ENCODE measurements at regions not wholly inside any gene's neighbourhood (a gene's known extent, or its start where the extent isn't known, plus 50 kb on each side); places are given as distances from the start of the nearest gene placed in this dataset.

DNA sequence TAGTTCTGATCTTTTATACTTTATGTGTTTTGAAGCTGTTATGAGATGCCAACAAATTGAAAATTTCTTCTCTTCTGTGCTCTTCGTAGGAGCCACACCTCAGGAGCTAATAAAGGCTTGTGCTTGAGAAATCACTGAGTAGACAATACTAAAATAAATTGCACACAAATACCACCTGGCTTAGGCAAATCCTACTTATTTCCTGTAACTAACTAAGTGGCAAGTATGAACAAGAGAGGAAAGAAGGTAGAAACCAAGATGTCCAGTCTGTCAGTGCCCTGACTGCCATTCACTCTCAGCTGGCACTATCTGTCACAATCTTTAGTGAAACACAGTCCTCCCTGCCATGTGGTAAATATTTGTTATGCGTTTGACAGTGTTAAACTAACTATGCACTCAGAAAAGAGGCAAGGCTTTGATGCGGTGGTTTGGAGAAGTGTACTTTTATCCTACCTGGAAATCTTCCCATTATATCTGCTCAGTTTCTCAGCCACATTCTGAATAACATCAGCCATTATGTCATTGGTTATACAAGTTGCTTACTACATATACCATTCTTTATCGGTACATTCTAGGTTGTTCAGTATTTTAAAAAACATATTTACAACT lies 293.4 kb upstream of the VWC2 start:
- TF ChIP-seq, protein P1, sequence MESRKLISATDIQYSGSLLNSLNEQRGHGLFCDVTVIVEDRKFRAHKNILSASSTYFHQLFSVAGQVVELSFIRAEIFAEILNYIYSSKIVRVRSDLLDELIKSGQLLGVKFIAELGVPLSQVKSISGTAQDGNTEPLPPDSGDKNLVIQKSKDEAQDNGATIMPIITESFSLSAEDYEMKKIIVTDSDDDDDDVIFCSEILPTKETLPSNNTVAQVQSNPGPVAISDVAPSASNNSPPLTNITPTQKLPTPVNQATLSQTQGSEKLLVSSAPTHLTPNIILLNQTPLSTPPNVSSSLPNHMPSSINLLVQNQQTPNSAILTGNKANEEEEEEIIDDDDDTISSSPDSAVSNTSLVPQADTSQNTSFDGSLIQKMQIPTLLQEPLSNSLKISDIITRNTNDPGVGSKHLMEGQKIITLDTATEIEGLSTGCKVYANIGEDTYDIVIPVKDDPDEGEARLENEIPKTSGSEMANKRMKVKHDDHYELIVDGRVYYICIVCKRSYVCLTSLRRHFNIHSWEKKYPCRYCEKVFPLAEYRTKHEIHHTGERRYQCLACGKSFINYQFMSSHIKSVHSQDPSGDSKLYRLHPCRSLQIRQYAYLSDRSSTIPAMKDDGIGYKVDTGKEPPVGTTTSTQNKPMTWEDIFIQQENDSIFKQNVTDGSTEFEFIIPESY (IDR thresholded peaks at IDR 0.05; ENCODE audit: extremely low read depth, insufficient replicate concordance, low read length) = no peak
- TF ChIP-seq TCF7L2 (IDR thresholded peaks at IDR 0.05; ENCODE audit: borderline replicate concordance, extremely low read depth, insufficient read depth, insufficient read length) = no peak
- TF ChIP-seq POLR2AphosphoS5 (IDR thresholded peaks at IDR 0.05; ENCODE audit: low read depth, low read length) = no peak
- H3K4me3 ChIP-seq (replicated peaks in 1 of 2; ENCODE audit: low read depth in 1 of 2, low read length in 2 of 2) = no peak overlapping the region
- no TSS peak for BruUV-seq (replicated peaks)
- no peaks in the 10 kb centered on the region for H3K79me2 ChIP-seq (ENCODE audit: insufficient read depth, low read length)
- ChIA-PET POLR2A (no interaction called here), CTCF (no interaction called here), RAD21 (ENCODE audit: low non-redundant PET in 1 of 2, low total read pairs in 2 of 2, uncharacterized antibody in 2 of 2, unreplicated experiment in 2 of 2) (no interaction called here)
- no peak overlapping the region for H3K4me2 ChIP-seq (ENCODE audit: low read length)
- no peak overlapping the region for H3K9ac ChIP-seq (ENCODE audit: low read length)
- DNase-seq (ENCODE audit: low read depth, low spot score) (no peak), ATAC-seq (no peak)
- H4K20me1 ChIP-seq (ENCODE audit: insufficient read depth) = no peaks in the 10 kb centered on the region
- H2AFZ ChIP-seq (ENCODE audit: low read depth, low read length, poor library complexity, severe bottlenecking) = no peak overlapping the region
- no peak overlapping the region for H3K27ac ChIP-seq (ENCODE audit: low read depth, low read length)
- intact Hi-C loops (cut with micrococcal nuclease) = no loop called here
- H3K4me1 ChIP-seq (ENCODE audit: control insufficient read depth in 1 of 2, insufficient read depth in 2 of 2, low read length in 2 of 2) = no peaks in the 10 kb centered on the region
- H3K27me3 ChIP-seq (ENCODE audit: insufficient read depth, low read length) = no peaks in the 10 kb centered on the region
- H3K36me3 ChIP-seq (ENCODE audit: control insufficient read depth in 1 of 2, insufficient read depth in 2 of 2, low read length in 2 of 2) = no peaks in the 10 kb centered on the region
- peaks cover 9 to 33% of the 10 kb centered on the region in 2 experiments; a peak in 2 of 4 replicates for H3K9me3 ChIP-seq (ENCODE audit: control insufficient read depth in 1 of 2, insufficient read depth in 1 of 2, low read depth in 1 of 2, low read length in 2 of 2)
- H3K9me2 ChIP-seq (ENCODE audit: insufficient read depth) = no peaks in the 10 kb centered on the region

DNA sequence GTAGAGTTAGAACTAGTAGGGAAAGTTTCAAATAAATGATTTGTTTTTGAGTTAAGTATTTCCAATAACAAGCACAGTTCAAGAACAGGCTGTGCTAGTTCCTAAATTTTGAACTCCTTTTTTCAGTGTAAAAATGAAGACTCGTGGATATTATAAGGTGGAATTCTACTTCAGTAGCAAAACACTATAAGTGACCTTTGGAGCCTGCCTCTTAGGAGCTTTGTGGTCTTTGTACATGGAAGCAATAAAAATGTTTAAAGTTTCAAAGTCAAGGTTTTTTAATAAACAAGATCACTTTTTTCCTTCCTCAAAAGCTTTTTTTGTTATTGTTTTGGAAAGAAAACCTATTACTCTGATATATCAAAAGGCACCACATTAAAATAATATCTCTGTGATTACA lies 292.4 kb upstream of the VWC2 start:
- no peak for ATAC-seq
- TF ChIP-seq, protein P1 (IDR thresholded peaks at IDR 0.05; ENCODE audit: extremely low read depth, insufficient replicate concordance, low read length) = no peak
- no peak for TF ChIP-seq POLR2A (IDR thresholded peaks at IDR 0.05; ENCODE audit: borderline replicate concordance, extremely low read depth, insufficient read depth, insufficient read length)
- no peak for TF ChIP-seq EZH2 (IDR thresholded peaks at IDR 0.05)
- TF ChIP-seq YY1 (IDR thresholded peaks at IDR 0.05; ENCODE audit: extremely low read depth, insufficient replicate concordance, low read depth, low read length) = no peak
- TF ChIP-seq, protein P2, sequence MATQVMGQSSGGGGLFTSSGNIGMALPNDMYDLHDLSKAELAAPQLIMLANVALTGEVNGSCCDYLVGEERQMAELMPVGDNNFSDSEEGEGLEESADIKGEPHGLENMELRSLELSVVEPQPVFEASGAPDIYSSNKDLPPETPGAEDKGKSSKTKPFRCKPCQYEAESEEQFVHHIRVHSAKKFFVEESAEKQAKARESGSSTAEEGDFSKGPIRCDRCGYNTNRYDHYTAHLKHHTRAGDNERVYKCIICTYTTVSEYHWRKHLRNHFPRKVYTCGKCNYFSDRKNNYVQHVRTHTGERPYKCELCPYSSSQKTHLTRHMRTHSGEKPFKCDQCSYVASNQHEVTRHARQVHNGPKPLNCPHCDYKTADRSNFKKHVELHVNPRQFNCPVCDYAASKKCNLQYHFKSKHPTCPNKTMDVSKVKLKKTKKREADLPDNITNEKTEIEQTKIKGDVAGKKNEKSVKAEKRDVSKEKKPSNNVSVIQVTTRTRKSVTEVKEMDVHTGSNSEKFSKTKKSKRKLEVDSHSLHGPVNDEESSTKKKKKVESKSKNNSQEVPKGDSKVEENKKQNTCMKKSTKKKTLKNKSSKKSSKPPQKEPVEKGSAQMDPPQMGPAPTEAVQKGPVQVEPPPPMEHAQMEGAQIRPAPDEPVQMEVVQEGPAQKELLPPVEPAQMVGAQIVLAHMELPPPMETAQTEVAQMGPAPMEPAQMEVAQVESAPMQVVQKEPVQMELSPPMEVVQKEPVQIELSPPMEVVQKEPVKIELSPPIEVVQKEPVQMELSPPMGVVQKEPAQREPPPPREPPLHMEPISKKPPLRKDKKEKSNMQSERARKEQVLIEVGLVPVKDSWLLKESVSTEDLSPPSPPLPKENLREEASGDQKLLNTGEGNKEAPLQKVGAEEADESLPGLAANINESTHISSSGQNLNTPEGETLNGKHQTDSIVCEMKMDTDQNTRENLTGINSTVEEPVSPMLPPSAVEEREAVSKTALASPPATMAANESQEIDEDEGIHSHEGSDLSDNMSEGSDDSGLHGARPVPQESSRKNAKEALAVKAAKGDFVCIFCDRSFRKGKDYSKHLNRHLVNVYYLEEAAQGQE (IDR thresholded peaks at IDR 0.05; ENCODE audit: low read depth) = no peak
- no peak for TF ChIP-seq TCF7L2 (IDR thresholded peaks at IDR 0.05; ENCODE audit: borderline replicate concordance, extremely low read depth, insufficient read depth, insufficient read length)
- no peak for TF ChIP-seq JUND (IDR thresholded peaks at IDR 0.05)
- TF ChIP-seq ZFX (IDR thresholded peaks at IDR 0.05) = no peak
- TF ChIP-seq SIN3A (IDR thresholded peaks at IDR 0.05; ENCODE audit: low read depth) = no peak
- TF ChIP-seq POLR2AphosphoS5 (IDR thresholded peaks at IDR 0.05; ENCODE audit: low read depth, low read length) = no peak
- Histone ChIP-seq H4K20me1 (ENCODE audit: insufficient read depth) (no peaks in the 10 kb centered on the region), H3K4me1 (ENCODE audit: control insufficient read depth in 1 of 2, insufficient read depth in 2 of 2, low read length in 2 of 2) (no peaks in the 10 kb centered on the region), H3K9ac (ENCODE audit: low read length) (no peak overlapping the region), H3K4me2 (ENCODE audit: low read length) (no peak overlapping the region), H3K9me2 (ENCODE audit: insufficient read depth) (no peaks in the 10 kb centered on the region), H3K27me3 (ENCODE audit: insufficient read depth, low read length) (no peaks in the 10 kb centered on the region), H3K79me2 (ENCODE audit: insufficient read depth, low read length) (no peaks in the 10 kb centered on the region), H3K36me3 (ENCODE audit: control insufficient read depth in 1 of 2, insufficient read depth in 2 of 2, low read length in 2 of 2) (no peaks in the 10 kb centered on the region), H3K9me3 (ENCODE audit: control insufficient read depth in 1 of 2, insufficient read depth in 1 of 2, low read depth in 1 of 2, low read length in 2 of 2) (peaks cover 9 to 36% of the 10 kb centered on the region in 2 experiments; a peak in 2 of 4 replicates), H2AFZ (ENCODE audit: low read depth, low read length, poor library complexity, severe bottlenecking) (no peak overlapping the region), H3K4me3 (replicated peaks in 1 of 2; ENCODE audit: low read depth in 1 of 2, low read length in 2 of 2) (no peak overlapping the region), H3K27ac (ENCODE audit: low read depth, low read length) (no peak overlapping the region)
- BruUV-seq (replicated peaks) = no TSS peak
- intact Hi-C loops (cut with micrococcal nuclease) = no loop called here
- ChIA-PET POLR2A (no interaction called here), CTCF (no interaction called here), RAD21 (ENCODE audit: low non-redundant PET in 1 of 2, low total read pairs in 2 of 2, uncharacterized antibody in 2 of 2, unreplicated experiment in 2 of 2) (no interaction called here)
- no peak for DNase-seq (ENCODE audit: low read depth, low spot score)
